ENCODE measurements at regions not wholly inside any gene's neighbourhood (a gene's known extent, or its start where the extent isn't known, plus 50 kb on each side); places are given as distances from the start of the nearest gene placed in this dataset.
"Not testable (repeated sequence)": the region's sequence is repeated elsewhere in the genome, so short reads cannot be mapped to it uniquely, and the experiment has no call there.

DNA sequence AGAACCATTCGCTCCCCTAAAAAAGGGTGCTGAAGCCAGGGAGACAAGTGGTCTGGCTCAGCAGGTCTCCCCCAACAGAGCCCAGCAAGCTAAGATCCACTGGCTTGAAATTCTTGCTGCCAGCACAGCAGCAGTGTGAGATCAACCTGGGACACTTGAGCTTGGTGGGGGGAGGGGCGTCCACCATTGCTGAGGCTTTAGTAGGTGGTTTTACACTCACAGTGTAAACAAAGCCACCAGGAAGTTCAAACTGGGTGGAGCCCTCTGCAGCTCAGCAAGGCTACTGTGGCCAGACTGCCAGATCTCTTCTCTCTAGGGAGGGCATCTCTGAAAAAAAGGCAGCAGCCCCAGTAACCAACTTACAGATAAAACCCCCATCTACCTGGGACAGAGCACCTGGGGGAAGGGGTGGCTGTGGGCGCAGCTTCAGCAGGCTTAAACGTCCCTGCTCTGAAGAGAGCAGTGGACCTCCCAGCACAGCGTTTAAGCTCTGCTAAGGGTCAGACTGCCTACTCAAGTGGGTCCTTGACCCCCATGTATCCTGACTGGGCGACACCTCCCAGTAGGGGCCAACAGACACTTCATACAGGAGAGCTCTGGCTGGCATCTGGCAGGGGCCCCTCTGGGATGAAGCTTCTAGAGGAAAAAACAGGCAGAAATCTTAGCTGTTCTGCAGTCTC lies 307.7 kb downstream of the AMY1C start:
- peak; percentile 67 for ATAC-seq
- H3K36me3 ChIP-seq (replicated peaks in 1 of 2; ENCODE audit: control insufficient read depth in 1 of 2, insufficient read depth in 2 of 2, low read length in 2 of 2); H3K9ac ChIP-seq (ENCODE audit: insufficient read depth, low read depth, low read length); H3K4me3 ChIP-seq (replicated peaks in 1 of 3; ENCODE audit: insufficient read depth in 1 of 3, low read depth in 2 of 3, low read length in 3 of 3); POLR2A ChIA-PET; in situ Hi-C loops (cut with HindIII; ENCODE audit: extremely low pct_ligation_motif_present, low pct_unique_long_range_greater_than_20kb); H3K9me3 ChIP-seq (ENCODE audit: low read length); CTCF ChIA-PET (ENCODE audit: low intra/inter-chr PET ratio, low total read pairs); H3K27me3 ChIP-seq (ENCODE audit: control insufficient read depth in 1 of 2, insufficient read depth in 2 of 2, low read length in 2 of 2); intact Hi-C loops (cut with micrococcal nuclease; ENCODE audit: unreplicated experiment); BruUV-seq (replicated peaks); H2AFZ ChIP-seq (ENCODE audit: low read length); FAIRE-seq; H4K20me1 ChIP-seq (ENCODE audit: insufficient read depth, low read length); H3K79me2 ChIP-seq (ENCODE audit: insufficient read depth, low read length); H3K27ac ChIP-seq (ENCODE audit: extremely low read length, insufficient read depth, low read length); TF ChIP-seq FOXA1 (IDR thresholded peaks at IDR 0.05): not testable (repeated sequence)
- TF ChIP-seq FOXA3 (CRISPR knock-in tag; IDR thresholded peaks at IDR 0.05) (0 out of 2 replicates have a peak, but pooled peaks have one; percentile 10), FOXA1 (CRISPR knock-in tag; IDR thresholded peaks at IDR 0.05) (0 out of 2 replicates have a peak, but pooled peaks have one; percentile 38), ZKSCAN1 (IDR thresholded peaks at IDR 0.05; ENCODE audit: low read length) (peak; percentile 57; the same call in 1 of the 2 replicates)
- TF ChIP-seq, protein P1, sequence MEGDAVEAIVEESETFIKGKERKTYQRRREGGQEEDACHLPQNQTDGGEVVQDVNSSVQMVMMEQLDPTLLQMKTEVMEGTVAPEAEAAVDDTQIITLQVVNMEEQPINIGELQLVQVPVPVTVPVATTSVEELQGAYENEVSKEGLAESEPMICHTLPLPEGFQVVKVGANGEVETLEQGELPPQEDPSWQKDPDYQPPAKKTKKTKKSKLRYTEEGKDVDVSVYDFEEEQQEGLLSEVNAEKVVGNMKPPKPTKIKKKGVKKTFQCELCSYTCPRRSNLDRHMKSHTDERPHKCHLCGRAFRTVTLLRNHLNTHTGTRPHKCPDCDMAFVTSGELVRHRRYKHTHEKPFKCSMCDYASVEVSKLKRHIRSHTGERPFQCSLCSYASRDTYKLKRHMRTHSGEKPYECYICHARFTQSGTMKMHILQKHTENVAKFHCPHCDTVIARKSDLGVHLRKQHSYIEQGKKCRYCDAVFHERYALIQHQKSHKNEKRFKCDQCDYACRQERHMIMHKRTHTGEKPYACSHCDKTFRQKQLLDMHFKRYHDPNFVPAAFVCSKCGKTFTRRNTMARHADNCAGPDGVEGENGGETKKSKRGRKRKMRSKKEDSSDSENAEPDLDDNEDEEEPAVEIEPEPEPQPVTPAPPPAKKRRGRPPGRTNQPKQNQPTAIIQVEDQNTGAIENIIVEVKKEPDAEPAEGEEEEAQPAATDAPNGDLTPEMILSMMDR (CRISPR knock-in tag; IDR thresholded peaks at IDR 0.05), result 0 out of 2 replicates have a peak, but pooled peaks have one; percentile 5
- TF ChIP-seq, protein P2, sequence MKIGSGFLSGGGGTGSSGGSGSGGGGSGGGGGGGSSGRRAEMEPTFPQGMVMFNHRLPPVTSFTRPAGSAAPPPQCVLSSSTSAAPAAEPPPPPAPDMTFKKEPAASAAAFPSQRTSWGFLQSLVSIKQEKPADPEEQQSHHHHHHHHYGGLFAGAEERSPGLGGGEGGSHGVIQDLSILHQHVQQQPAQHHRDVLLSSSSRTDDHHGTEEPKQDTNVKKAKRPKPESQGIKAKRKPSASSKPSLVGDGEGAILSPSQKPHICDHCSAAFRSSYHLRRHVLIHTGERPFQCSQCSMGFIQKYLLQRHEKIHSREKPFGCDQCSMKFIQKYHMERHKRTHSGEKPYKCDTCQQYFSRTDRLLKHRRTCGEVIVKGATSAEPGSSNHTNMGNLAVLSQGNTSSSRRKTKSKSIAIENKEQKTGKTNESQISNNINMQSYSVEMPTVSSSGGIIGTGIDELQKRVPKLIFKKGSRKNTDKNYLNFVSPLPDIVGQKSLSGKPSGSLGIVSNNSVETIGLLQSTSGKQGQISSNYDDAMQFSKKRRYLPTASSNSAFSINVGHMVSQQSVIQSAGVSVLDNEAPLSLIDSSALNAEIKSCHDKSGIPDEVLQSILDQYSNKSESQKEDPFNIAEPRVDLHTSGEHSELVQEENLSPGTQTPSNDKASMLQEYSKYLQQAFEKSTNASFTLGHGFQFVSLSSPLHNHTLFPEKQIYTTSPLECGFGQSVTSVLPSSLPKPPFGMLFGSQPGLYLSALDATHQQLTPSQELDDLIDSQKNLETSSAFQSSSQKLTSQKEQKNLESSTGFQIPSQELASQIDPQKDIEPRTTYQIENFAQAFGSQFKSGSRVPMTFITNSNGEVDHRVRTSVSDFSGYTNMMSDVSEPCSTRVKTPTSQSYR (CRISPR knock-in tag; IDR thresholded peaks at IDR 0.05; ENCODE audit: borderline replicate concordance), result peak; percentile 79
- 75% methylated on average over 1 of the region's 6 CpGs for WGBS (ENCODE audit: low lambda C conversion rate)
- peak; percentile 13 for DNase-seq (ENCODE audit: low spot score)
- peak overlapping the region; percentile 51; the same call in 1 of the 2 replicates for H3K4me2 ChIP-seq (ENCODE audit: low read depth, low read length)
- H3K4me1 ChIP-seq (ENCODE audit: insufficient read depth, low read length), result 0 out of 2 replicates have a peak, but pooled peaks cover 12% of the 10 kb centered on the region

DNA sequence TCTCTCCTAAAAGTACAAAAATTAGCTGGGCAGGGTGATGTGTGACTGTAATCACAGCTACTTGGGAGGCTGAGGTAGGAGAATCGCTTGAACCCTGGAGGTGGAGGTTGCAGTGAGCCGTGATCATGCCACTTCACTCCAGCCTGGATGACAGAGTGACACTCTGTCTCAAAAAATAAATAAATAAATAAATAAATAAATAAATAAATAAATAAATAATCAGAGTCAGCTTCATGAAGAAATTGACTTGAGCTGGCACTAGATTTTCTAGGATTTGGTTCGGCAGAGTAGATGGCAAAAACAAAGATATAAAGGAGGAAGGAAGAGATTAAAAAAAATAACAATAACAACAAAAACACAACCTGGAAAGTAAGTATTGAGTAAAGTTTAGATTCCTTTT lies 311.9 kb downstream of the AMY1C start:
- CTCF ChIA-PET (ENCODE audit: low intra/inter-chr PET ratio, low total read pairs); H2AFZ ChIP-seq (ENCODE audit: low read length); H3K27ac ChIP-seq (ENCODE audit: extremely low read length, insufficient read depth, low read length); H4K20me1 ChIP-seq (ENCODE audit: insufficient read depth, low read length); ATAC-seq; H3K9ac ChIP-seq (ENCODE audit: insufficient read depth, low read depth, low read length); H3K36me3 ChIP-seq (replicated peaks in 1 of 2; ENCODE audit: control insufficient read depth in 1 of 2, insufficient read depth in 2 of 2, low read length in 2 of 2); H3K9me3 ChIP-seq (ENCODE audit: low read length); BruUV-seq (replicated peaks); in situ Hi-C loops (cut with HindIII; ENCODE audit: extremely low pct_ligation_motif_present, low pct_unique_long_range_greater_than_20kb); H3K4me2 ChIP-seq (ENCODE audit: low read depth, low read length); FAIRE-seq; H3K4me3 ChIP-seq (replicated peaks in 1 of 3; ENCODE audit: insufficient read depth in 1 of 3, low read depth in 2 of 3, low read length in 3 of 3); H3K79me2 ChIP-seq (ENCODE audit: insufficient read depth, low read length); DNase-seq (ENCODE audit: low spot score); intact Hi-C loops (cut with micrococcal nuclease; ENCODE audit: unreplicated experiment); H3K27me3 ChIP-seq (ENCODE audit: control insufficient read depth in 1 of 2, insufficient read depth in 2 of 2, low read length in 2 of 2); POLR2A ChIA-PET: not testable (repeated sequence)
- 0 out of 2 replicates have a peak, but pooled peaks cover 12% of the 10 kb centered on the region for H3K4me1 ChIP-seq (ENCODE audit: insufficient read depth, low read length)
- 16% methylated on average over 3 of the region's 3 CpGs for WGBS (ENCODE audit: low lambda C conversion rate)
